ENCODE measurements at regions not wholly inside any gene's neighbourhood (a gene's known extent, or its start where the extent isn't known, plus 50 kb on each side); places are given as distances from the start of the nearest gene placed in this dataset.
"Not testable (repeated sequence)": the region's sequence is repeated elsewhere in the genome, so short reads cannot be mapped to it uniquely, and the experiment has no call there.

DNA sequence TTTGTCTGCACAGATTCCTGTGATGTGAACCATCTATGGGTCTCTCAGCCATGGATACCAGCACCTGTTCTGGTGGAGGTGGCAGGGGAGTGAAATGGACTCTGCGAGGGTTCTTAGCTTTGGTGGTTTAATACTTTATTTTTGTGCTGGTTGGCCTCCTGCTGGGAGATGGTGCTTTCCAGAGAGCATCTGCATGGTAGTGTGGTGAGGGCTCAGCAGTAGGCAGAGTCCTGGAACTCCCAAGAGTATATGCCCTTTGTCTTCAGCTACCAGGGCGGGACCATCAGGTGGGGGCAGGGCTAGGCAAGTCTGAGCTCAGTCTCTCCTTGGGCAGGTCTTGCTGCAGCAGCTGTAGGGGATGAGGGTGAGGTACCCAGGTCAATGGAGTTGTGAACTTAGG lies 97.5 kb upstream of the TRIM2 start:
- not testable (repeated sequence) for DNase-seq (ENCODE audit: low spot score)

DNA sequence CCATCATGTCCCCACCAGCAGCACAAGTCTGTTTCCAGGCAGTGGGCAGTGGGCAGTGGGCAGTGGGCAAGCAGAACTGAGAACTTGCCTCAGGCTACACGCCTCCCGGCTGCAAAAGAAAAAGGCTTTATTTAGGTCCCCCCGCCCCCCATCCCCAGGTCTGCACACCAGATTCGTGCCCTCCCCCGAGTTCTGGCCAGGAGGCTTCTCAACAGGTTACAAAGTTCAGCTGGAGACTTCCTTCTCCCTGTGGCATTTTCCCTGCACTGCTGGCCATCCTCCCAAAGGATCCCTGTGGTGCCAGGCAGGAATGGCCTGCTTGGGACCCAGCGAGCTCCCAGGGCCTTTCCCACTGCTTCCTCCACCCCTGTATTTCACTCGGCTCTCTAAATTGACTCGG lies 97.0 kb upstream of the TRIM2 start:
- DNase-seq (ENCODE audit: low spot score), result no peak

DNA sequence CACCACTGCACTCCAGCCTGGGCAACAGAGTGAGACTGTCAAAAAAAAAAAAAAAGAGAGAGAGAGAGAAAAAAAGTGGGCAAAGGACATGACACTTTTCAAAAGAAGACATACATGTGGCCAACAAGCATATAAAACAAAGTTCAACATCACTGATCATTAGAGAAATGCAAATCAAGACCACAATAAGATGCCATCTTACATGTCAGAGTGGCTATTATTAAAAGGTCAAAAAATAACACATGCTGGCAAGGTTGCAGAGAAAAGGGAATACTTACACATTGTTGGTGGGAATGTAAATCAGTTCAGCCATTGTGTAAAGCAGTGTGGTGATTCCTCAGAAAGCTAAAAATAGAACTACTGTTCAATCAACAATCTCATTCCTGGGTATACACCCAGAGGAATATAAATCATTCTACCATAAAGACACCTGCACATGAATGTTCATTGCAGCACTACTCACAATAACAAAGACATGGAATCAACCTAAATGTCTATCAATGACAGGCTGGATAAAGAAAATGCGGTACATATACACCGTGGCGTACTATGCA lies 94.9 kb upstream of the TRIM2 start:
- DNase-seq (ENCODE audit: low spot score), result no peak

DNA sequence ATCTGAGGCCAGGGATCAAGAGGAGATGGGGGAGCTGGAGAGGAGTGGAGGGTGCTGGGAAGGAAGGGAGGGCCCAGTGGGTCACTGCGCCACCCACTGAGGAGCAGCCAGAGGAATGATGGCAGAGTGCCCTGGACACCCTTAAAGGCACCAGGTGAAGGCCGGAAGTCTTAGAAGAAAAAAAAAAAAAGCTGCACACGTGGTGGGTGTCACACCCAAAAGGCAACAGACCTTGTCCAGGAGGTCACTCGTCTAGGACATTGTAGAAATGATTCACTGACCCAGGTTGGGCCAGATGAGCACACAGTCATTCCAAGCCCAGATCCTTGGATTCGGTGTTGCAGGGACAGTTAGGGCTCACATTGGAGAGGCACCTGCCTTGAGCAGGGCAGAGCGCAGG lies 93.5 kb upstream of the TRIM2 start:
- no peak for DNase-seq (ENCODE audit: low spot score)

DNA sequence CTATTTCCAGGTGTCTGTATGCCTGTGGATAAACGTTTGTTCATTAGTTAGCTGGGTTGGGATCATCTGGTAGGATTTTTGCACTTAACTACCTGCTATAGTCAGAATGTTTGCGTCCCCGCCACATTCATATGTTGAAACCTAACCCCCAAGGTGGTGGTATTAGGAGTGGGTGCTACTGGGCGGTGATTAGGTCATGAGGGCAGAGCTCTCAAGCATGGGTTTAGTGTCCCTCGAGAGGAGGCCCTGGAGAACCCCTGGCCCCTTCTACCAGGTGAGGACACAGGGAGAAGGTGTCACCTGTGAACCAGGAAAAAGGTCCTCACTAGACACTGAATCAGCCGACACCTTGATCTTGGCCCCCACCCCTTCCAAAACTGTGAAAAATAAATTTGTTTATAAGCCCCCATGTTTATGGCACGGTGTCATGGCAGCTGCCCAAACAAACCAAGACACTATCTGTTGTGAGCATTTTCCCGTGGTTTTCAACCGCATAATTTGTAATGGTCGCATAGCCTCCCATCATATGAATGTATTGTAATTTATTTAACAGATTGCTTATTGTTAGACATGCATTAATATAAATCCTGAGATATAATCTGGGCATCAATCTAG lies 92.7 kb upstream of the TRIM2 start:
- DNase-seq (ENCODE audit: low spot score), result no peak

DNA sequence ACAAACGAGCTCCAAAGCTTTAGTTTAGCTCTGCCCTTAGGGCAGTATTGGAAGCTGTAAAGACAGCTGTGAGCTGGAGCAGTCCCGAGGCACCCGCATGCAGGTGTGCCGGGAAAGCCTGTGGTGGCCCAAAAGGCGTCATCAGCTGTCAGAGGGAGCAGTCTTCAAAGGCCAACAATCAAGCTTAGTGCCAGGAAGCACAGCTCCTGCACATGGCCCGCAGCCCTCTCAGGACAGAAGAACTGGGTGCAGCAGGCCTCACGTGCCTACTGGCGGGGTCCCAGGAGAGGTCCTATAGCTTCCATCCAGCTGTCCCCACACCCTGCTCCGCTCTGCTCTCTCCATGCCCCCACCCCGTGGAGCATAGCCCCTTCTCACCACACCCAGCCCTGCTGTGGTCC lies 92.2 kb upstream of the TRIM2 start:
- DNase-seq (ENCODE audit: low spot score), result no peak

DNA sequence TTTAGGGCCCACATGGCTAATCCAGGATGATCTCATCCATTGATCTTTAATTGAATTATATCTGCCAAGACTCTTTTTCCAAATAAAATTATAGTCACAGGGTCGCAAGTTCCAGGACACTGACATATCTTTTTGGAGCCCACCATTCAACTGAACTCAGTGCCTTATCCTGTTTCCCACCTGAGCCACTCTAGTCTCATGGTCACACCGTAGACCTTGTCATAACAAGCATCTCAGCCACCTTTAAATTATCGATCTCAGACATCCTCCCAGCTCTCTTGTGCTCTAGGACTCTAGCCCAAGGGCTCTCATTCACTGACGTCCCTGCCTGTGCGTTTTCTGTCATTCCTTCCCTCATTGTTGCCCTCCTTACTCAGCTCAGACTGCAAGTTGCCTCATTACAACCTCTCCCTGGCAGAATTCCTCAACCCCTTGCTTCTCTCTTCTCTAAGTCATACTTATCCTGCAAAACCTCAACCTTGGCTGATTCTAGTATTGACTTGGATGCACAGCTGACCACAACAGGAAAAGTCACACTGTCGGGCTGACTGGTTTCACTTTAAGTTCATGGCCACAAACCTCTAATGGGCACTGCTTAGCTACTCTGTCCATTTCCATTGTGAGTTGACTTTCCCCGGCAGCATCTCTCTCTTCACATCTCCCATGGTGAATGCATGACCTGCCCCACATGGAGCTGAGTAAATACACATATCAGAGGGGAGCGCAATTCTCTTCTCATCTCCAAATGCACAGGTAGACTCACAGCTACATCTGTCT lies 91.0 kb upstream of the TRIM2 start:
- DNase-seq (ENCODE audit: low spot score), result no peak

DNA sequence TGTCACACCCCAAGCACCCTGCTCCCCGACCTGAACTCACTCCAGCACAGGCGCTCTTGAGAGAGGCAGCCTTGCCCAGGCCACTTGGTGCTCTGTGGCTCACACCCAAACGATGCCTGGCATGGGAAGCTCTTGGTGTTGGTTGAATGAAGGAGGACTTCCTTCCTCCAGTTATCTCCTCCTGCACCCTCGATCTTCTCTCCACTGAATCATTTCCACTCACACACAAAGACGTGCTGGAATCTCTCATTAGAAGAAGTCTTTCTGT lies 90.5 kb upstream of the TRIM2 start:
- DNase-seq (ENCODE audit: low spot score), result no peak

DNA sequence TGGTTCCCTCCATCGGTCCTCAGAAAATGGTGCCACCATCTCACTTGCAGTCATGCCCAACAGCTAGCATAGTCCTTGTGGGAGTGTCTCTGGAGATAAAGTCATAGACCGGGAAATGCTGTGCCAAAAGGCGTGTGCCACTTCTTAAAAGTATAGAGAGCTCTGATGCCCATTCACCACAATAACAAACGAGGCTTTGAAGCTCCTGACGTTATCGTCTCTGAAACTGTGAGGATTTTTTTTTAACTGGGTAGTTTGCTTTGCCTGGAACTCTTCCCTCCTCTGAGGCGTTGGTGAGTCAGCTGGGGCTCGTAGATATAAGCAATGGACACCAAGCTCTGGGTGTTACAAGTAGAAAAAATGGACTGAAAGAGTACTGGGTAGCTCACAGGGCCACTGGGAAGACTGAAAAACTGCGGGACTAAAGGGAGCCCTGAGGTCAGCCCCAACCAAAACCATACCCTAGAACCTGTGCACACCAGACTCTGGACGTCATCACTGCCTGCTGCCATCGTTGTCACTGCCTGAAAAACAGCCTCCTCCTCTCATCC lies 89.4 kb upstream of the TRIM2 start:
- no peak for DNase-seq (ENCODE audit: low spot score)

DNA sequence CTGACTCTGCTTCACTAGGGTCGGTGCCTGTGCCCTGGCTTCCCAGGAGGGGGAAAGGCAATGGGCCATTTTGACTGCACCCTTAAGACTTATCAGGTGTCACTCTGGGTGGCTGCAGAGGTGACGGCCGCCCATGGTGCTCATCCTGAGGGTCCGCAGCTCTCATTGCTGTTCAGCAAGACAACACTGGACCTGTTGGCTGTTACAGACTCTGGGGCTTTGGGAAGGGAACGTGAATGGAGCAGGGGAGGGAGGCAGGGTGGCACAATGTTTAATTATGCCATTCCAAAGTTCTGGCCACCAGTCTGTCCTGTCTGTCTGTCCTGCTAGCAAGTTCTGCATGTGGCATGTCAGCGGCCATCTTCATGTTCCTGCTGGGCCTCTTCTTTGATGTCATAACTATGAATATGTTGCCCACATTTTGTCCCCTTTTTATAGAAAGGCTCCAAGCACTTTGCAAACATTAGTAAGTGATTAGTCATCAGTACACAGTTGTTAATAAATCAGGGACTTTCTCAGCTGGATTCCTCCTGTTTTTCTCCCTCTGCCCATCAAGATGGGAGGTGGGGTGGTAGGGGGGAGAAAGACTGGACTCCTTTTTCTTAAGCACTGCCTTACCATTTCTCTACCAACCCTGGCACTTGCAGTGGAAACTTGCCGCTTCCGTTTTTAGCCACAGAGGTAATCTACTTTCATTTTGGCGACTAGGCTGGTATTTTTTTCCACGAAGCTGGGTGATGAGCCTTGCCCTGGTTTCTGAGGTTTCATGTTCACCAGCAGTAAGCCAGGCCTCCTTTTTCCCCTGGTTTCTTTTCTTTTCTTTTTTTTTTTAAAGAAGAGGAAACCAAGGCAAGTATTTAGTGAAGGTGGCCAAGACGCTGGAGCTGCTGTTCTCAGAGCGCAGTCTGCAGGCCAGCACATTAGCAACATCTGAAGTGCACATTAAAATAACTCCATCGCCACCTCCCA lies 88.6 kb upstream of the TRIM2 start:
- DNase-seq (ENCODE audit: low spot score), result no peak

DNA sequence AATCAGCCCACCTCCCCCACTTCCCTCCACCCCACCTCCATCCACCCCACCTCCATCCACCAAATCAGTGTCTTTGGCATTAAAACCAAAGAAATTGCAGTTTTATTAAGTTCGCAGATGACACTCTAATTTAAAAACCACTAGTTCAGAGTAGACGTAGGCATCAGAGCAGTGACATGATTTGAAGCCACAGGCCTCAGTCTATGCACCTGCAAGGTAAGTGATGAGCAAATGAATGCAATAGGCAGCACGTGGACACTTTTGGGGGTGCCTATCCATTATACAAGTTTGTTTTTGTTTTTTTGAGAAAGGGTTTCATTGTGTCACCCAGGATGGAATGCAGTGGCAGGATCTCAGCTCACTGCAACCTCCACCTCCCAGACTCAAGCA lies 88.0 kb upstream of the TRIM2 start:
- DNase-seq (ENCODE audit: low spot score), result no peak

DNA sequence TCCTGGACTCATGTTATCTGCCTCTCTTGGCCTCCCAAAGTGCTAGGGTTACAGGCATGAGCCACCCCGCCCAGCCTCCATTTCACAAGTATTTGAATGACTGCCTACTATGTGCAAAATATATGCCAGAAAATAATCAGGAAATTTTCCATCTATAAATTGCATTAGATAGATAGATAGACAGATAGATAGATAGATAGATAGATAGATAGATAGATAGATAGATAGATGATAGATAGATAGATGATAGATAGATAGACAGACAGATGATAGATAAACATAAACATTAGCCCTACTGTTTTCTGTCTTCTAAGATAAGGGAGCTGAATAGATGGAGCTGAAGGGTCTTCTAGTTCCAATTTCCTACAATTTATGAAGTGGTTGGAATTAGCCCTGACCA lies 87.4 kb upstream of the TRIM2 start:
- no peak for DNase-seq (ENCODE audit: low spot score)

DNA sequence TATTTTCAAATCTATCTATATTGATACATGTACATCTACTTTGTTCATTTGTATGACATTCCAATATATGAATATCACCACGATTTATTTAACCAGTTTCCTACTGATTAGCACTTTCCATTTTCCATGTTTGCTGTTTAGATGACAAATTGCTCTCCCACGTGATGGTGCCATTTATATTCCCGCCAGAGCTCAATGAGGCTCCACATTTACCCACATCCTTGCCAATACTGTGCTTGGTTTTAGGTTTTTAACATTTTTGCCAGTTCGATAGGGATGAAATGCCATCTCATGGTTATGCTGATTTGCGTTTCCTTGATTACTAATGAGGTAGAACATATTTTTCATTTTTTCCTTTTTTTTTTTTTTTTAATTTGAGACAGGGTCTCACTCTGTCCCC lies 86.7 kb upstream of the TRIM2 start:
- no peak for DNase-seq (ENCODE audit: low spot score)

DNA sequence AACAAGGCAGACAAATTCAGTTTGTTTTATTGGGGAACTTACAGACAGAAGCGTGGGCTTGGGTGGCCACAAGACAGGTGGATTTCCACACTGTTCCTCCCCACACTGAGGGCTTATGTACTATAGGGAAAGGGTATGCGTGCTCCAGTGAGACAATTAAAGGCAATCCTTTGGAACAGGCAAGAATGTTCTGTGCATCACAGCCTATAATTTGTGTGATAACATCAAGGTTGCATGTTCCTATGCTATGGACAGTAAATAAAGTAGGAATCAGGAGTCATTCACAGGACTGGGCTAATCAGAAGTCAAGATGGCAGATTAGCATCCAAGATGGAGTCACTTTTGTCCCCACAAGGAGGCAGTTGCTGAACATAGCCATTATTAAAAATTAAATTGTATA lies 84.6 kb upstream of the TRIM2 start:
- no peak for DNase-seq (ENCODE audit: low spot score)

DNA sequence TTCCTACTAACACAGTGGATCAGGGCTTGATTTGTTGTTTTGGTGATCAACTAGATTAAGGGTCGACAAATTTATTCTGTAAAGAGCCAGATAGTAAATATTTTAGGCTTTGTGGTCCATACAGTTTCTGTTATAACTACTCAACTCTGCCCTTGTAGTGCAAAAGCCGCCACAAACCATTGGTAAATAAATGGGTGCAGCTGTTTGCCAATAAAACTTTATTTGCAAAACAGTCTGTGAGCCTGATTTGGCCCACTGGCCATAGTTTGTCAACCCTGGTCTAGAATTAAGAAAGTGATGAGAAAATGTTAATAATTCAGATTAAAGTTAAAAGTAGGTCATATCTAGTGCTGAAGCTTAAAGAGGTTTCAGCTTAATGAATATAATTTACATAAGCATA lies 84.0 kb upstream of the TRIM2 start:
- no peak for DNase-seq (ENCODE audit: low spot score)

DNA sequence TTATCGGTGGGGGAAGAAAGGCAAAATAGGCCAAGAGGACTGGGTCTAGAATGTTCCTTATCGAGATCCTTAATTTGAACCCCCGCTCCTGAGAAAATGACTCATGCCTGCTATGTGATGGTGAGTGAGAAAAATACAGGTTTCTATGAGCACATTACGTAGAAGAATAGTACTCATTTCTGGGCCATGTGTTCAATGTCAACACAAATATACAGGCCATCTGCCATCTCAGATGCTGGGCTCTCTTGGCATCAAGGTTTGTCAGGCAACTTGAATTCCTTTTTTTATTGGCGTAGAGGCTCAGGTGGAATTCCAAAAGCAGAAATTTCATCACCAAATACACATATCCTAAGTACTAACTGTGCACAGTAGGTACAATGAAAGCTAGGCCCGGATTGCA lies 81.4 kb upstream of the TRIM2 start:
- peak; percentile 60 for DNase-seq (ENCODE audit: low spot score)

DNA sequence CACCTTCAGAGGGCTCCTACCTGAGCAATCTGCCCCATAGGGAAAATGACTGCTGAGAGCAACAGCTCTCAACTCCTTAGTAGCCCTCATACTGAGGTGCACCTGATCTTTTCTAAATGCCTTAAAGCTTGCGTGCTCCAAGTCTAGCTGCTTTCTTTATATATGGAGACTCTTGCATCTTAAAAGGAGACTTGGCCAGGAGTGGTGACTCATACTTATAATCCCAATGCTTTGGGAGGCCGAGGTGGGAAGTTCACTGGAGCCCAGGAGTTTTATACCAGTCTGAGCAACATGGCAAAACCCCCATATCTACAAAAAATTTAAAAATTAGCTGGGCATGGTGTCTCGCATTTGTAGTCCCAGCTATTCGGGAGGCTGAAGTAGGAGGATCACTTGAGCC lies 78.1 kb upstream of the TRIM2 start:
- no peak for DNase-seq (ENCODE audit: low spot score)

DNA sequence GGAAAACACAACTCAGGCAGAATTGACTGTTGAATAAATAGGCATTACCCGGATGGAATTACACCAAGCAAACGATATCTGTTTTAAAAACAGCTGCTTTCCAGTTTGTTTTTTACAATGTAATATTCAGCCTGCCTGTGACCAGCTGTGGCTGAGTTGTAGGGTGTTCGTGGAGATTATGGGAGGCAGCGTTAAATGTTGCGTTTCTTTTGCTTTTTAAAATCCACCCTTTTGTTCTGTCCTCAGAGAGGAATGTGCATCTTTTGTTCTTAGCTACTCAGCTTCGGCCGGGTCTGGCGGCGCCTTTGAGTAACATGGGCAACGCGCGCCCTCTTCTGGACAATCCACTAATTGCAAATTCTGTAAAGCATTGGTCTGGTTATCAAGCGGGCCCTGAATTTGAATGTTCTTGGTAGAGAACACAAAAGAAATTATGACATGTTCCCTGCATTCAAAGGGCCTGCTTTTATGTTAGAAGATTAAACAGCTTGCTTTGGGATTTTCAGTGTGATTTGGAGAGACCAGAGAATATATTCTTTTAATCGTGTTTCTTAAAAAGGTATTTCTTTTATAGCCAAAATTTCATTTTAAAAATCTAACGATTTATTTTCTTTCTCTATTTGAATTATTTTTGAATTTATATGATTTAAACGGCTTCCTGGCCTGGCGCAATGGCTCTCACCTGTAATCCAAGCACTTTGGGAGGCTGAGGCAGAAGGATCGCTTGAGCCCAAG lies 76.3 kb upstream of the TRIM2 start:
- peak; percentile 91 for DNase-seq (ENCODE audit: low spot score)

DNA sequence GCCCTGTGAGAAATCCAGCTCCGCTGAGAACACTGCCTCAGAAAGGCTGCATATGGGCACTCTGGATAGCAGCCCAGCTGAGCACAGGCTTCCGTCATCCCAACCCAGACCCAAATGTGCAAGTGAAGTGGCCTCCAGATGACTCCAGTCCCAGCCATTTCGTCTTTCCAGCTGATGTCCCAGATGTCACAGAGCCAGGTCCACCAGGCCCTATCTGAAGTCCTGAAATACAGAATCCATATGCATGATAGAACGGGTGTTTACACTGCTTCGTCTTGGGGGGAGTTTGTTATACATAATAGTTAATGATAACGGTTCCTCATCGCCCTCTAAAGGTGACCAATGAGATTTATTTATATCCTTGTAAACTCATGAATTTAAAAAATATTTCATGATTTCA lies 72.6 kb upstream of the TRIM2 start:
- DNase-seq (ENCODE audit: low spot score), result peak; percentile 48

DNA sequence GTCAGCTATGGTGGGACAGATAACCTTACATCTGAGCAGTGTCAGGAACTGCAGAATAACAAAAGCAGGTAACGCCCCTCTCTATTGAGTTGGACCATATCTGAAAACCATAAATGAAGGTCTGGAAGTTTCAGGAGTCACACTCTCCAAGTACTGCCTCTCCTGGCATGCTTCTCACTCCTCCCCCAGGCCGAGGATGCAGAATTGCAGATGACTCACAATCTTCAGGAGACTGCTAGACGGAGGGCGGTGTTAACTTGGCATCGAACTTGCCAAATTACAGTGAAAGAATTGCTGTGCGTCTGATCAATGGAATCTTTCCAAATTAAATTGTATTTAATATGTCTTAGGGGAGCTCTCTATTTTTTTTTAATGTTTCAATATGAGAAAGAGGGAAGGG lies 67.1 kb upstream of the TRIM2 start:
- no peak for DNase-seq (ENCODE audit: low spot score)

DNA sequence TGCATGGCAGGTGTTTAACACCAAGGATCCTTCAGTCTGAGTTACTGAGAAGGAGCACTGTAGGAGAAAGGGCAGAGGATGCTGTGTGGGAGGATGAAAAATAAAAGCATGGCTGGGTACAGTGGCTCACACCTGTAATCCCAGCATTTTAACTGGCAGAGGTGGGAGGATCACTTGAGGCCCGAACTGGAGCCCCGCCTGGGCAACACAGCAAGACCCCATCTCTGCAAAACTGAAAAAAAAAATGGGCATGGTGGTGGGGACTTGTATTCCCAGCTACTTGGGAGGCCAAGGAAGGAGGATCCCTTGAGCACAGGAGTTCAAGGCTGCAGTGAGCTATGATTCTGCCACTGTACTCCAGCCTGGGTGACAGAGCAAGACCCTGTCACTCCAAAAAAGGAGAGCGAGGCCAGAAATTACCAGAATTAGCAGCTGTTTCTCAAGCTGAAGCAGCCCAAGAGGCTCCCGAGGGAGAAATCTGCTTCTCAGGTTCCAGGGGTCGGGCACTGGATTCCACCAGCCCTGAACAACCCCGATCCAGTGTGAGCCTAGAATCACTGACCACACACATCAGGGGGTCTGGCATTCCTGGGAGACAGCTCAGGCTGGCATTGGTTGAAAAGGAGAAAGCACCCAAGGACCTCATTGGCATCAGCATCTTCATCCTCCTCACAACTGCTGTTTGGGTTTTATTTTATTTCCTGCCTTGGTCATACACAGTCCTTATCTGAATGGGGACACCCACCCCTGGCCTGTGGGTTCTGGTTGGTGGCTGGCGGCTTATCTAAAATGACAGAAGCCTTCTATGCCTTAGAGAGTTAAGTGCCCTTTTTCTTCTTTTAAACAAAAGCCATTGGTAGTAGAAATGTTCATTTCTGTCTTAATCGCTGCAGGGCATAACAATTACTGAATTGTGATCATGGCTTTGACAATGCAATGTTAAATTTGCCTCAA lies 66.3 kb upstream of the TRIM2 start:
- no peak for DNase-seq (ENCODE audit: low spot score)

Data from cerebellar cortex (tissue), 1 donor.